K562 (cell line): ENCODE measurements at regions not wholly inside any gene's neighbourhood (a gene's known extent, or its start where the extent isn't known, plus 50 kb on each side); places are given as distances from the start of the nearest gene placed in this dataset.

ENCODE experiments used
- ATAC-seq: fragments of 200-7000 bp; cut with Tn5 transposase; 3 replicates; pipeline ENCODE4 v1.9.1; 2020; ENCODE audit warnings: moderate library complexity
- BruUV-seq: library from RNA; stranded (reverse); fragments of 400-500 nt; replicated peaks from 2 replicates; lab custom pipeline; 2021; lab: Mats Ljungman, UMichigan
- CTCF ChIA-PET: fragments of 300-600 bp; formaldehyde crosslinking; extraction: SDS; loops from one replicate; lab custom pipeline; 2021; ENCODE audit warnings: low intra/inter-chr PET ratio; lab: Yijun Ruan, JAX
- POLR2A ChIA-PET: fragments of 300-600, 350-650 bp; sonication (Branson Sonifier 250); formaldehyde crosslinking; extraction: SDS; loops from one replicate; lab custom pipeline; 2021; ENCODE audit warnings: antibody characterized with exemption, inconsistent platforms; lab: Yijun Ruan, JAX
- DNase-seq, 4 experiments: peaks; one replicate each; pipeline versions ENCODE4 v3.0.0 to v3.0.0-alpha.2; 2011 to 2018; ENCODE audit warnings: low spot score in 3 of 4, mixed read lengths in 3 of 4; ENCODE audit errors: extremely low read depth in 1 of 4
- FAIRE-seq: peaks from 2 replicates; lab custom pipeline; 2011; peaks lifted over from hg19 to GRCh38; lab: Jason Lieb, UNC
- H2AFZ ChIP-seq: 2 replicates; pipeline ENCODE4 v1.6.0; 2011; ENCODE audit warnings: low read depth, low read length, control low read depth, inconsistent platforms
- H3K27ac ChIP-seq: fragments of 200-600 bp; 3 replicates; pipeline ENCODE4 v1.8.0; 2011; ENCODE audit warnings: low read depth, mild to moderate bottlenecking, control low read depth, inconsistent platforms, low read length, moderate library complexity, mixed read lengths; ENCODE audit errors: extremely low read depth
- H3K27me3 ChIP-seq, 2 experiments: fragments of 300-600 bp in 1 of 2; 2 replicates in 1 of 2; 3 replicates in 1 of 2; pipeline versions ENCODE4 v1.6.0 to v1.8.0; 2011; ENCODE audit warnings: inconsistent platforms in 2 of 2, low read length in 2 of 2, mild to moderate bottlenecking in 1 of 2, mixed read lengths in 1 of 2, moderate library complexity in 1 of 2; ENCODE audit not compliant: control insufficient read depth in 2 of 2, insufficient read depth in 2 of 2
- H3K36me3 ChIP-seq: fragments of 300-600 bp; 3 replicates; pipeline ENCODE4 v1.8.0; 2011; ENCODE audit warnings: mild to moderate bottlenecking, low read length, inconsistent platforms; ENCODE audit not compliant: control insufficient read depth, insufficient read depth
- H3K4me1 ChIP-seq, 2 experiments: fragments of 200-600 bp in 1 of 2; replicated peaks in 1 of 2; 2 replicates in 1 of 2; 3 replicates in 1 of 2; pipeline versions ENCODE4 v1.5.1 to v1.8.0; 2011; ENCODE audit warnings: inconsistent platforms in 2 of 2, low read length in 2 of 2, mild to moderate bottlenecking in 1 of 2, mixed read lengths in 1 of 2, moderate library complexity in 1 of 2; ENCODE audit not compliant: control insufficient read depth in 2 of 2, insufficient read depth in 2 of 2
- H3K4me2 ChIP-seq: 2 replicates; pipeline ENCODE4 v1.6.1; 2011; ENCODE audit warnings: low read length, control low read depth, inconsistent platforms, mixed read lengths; ENCODE audit not compliant: insufficient read depth
- H3K4me3 ChIP-seq: fragments of 200-600 bp; sonication (generic), shearing (Covaris generic); 2 replicates; pipeline ENCODE4 v1.5.1; 2016; ENCODE audit warnings: control low read depth, inconsistent platforms
- H3K79me2 ChIP-seq: fragments of 200-600 bp; 3 replicates; pipeline ENCODE4 v1.8.0; 2011; ENCODE audit warnings: low read length, inconsistent platforms; ENCODE audit not compliant: control insufficient read depth, insufficient read depth
- H3K9ac ChIP-seq, 2 experiments: 2 replicates each; pipeline versions ENCODE4 v1.6.0 to v1.6.1; 2011; ENCODE audit warnings: low read depth in 2 of 2, low read length in 2 of 2, control low read depth in 1 of 2, inconsistent platforms in 1 of 2, mild to moderate bottlenecking in 1 of 2, mixed read lengths in 1 of 2; ENCODE audit not compliant: insufficient read depth in 1 of 2
- H3K9me1 ChIP-seq: one replicate; pipeline ENCODE4 v1.6.0; 2011; ENCODE audit warnings: inconsistent platforms, mild to moderate bottlenecking, low read length, moderate library complexity; ENCODE audit not compliant: control insufficient read depth, insufficient read depth
- H3K9me3 ChIP-seq: replicated peaks from 2 replicates; pipeline ENCODE4 v1.5.1; 2011; ENCODE audit warnings: low read depth, low read length, inconsistent platforms; ENCODE audit not compliant: control insufficient read depth, insufficient read depth
- H4K20me1 ChIP-seq: replicated peaks from 2 replicates; pipeline ENCODE4 v1.6.1; 2011; ENCODE audit warnings: low read length, inconsistent platforms, mixed read lengths; ENCODE audit not compliant: control insufficient read depth, insufficient read depth
- FIP1L1 ChIP-seq: fragments of 200-400 bp; formaldehyde crosslinking; IDR thresholded peaks from 2 replicates; pipeline ENCODE4 v1.6.1; 2018; ENCODE audit warnings: mild to moderate bottlenecking, low read depth, low read length; ENCODE audit not compliant: poor library complexity, severe bottlenecking
- IRF2 ChIP-seq: sonication (generic); formaldehyde crosslinking; IDR thresholded peaks from 2 replicates; pipeline ENCODE4 v1.8.1; 2022; ENCODE audit warnings: mild to moderate bottlenecking, missing genetic modification reagents
- MTA2 ChIP-seq: fragments of 450-650 bp; IDR thresholded peaks from 2 replicates; pipeline ENCODE4 v1.6.1; 2016; ENCODE audit warnings: low read depth
- POLR2AphosphoS2 ChIP-seq: IDR thresholded peaks from 2 replicates; pipeline ENCODE4 v1.6.1; 2012; ENCODE audit warnings: low read length, improper control_type of control experiment
- POU5F1 ChIP-seq: fragments of 150-350 bp; IDR thresholded peaks from 2 replicates; pipeline ENCODE4 v1.6.1; 2014; ENCODE audit warnings: borderline replicate concordance, low read length, low read depth, mild to moderate bottlenecking; ENCODE audit not compliant: partially characterized antibody
- PURB ChIP-seq: sonication (generic); formaldehyde crosslinking; IDR thresholded peaks from 2 replicates; pipeline ENCODE4 v1.9.0; 2021; ENCODE audit warnings: low read depth, mild to moderate bottlenecking, missing genetic modification reagents
- STAT6 ChIP-seq: sonication (generic); formaldehyde crosslinking; IDR thresholded peaks from 2 replicates; pipeline ENCODE4 v1.8.1; 2023; ENCODE audit warnings: mild to moderate bottlenecking, missing genetic modification reagents
- TEAD2 ChIP-seq: fragments of 450-650 bp; IDR thresholded peaks from 2 replicates; pipeline ENCODE4 v1.6.1; 2016; ENCODE audit warnings: missing genetic modification characterization, control low read depth, missing compliant biosample characterization
- TFAM ChIP-seq: fragments of 250-450 bp; sonication (Bioruptor Pico); conservative IDR thresholded peaks from 2 replicates; pipeline ENCODE4 v1.5.0; 2021; ENCODE audit warnings: mild to moderate bottlenecking, moderate library complexity
- ZNF280A ChIP-seq: fragments of 450-650 bp; IDR thresholded peaks from 2 replicates; pipeline ENCODE4 v1.6.1; 2018; ENCODE audit warnings: mild to moderate bottlenecking, low read depth; ENCODE audit not compliant: partially characterized antibody
- ZNF311 ChIP-seq: fragments of 250-450 bp; sonication (Bioruptor Pico); IDR thresholded peaks from 2 replicates; pipeline ENCODE4 v1.4.0; 2020; ENCODE audit warnings: mild to moderate bottlenecking, moderate library complexity
- ZNF57 ChIP-seq: fragments of 450-650 bp; formaldehyde crosslinking; IDR thresholded peaks from 2 replicates; pipeline ENCODE4 v1.4.0; 2020; ENCODE audit warnings: mild to moderate bottlenecking, moderate library complexity
- ZNF592 ChIP-seq: fragments of 450-650 bp; IDR thresholded peaks from 2 replicates; pipeline ENCODE4 v1.6.1; 2017; ENCODE audit warnings: antibody characterized with exemption, mild to moderate bottlenecking
- whole genome bisulfite sequencing: fragments of 100-300 bp; shearing (Covaris generic); methylation state at CpG from one replicate; pipeline ENCODE4 v1.1.6; 2016; ENCODE audit warnings: low coverage, mixed read lengths; ENCODE audit not compliant: insufficient coverage; ENCODE audit errors: missing lambda C conversion rate; 5-methylcytosine and 5-hydroxymethylcytosine counted together
- in situ Hi-C: fragments of 300-500 bp; cut with MboI; formaldehyde crosslinking; loops from 4 replicates; pipeline ENCODE4 v1.15.0; 2018; ENCODE audit warnings: inconsistent platforms, mixed read lengths
- intact Hi-C: fragments of 100-400 bp; cut with micrococcal nuclease; formaldehyde crosslinking; loops from 2 replicates; pipeline ENCODE4 v1.14.2; 2022

- WGBS: 0% methylated on average over 6 of the region's 6 CpGs
- Histone ChIP-seq H3K79me2 (no peaks in the 10 kb centered on the region), H3K4me3 (no peak overlapping the region), H3K4me1 (no peaks in the 10 kb centered on the region), H2AFZ (no peak overlapping the region), H3K9ac (no peak overlapping the region), H3K27me3 (no peaks in the 10 kb centered on the region), H3K9me3 (no peaks in the 10 kb centered on the region), H4K20me1 (no peaks in the 10 kb centered on the region), H3K27ac (no peak overlapping the region), H3K4me2 (no peak overlapping the region), H3K9me1 (no peaks in the 10 kb centered on the region), H3K36me3 (no peaks in the 10 kb centered on the region)
- intact Hi-C loops: no loop called here
- FAIRE-seq (no peak), ATAC-seq (no peak), DNase-seq (no peak)
- ChIA-PET CTCF (no interaction called here), POLR2A (no interaction called here)
- in situ Hi-C loops: no loop called here
- no TSS peak for BruUV-seq
- TF ChIP-seq FIP1L1: no peak
- TF ChIP-seq POLR2AphosphoS2: no peak
- TF ChIP-seq ZNF311 (CRISPR knock-in tag): no peak
- no peak for TF ChIP-seq MTA2
- TF ChIP-seq ZNF280A: no peak
- TF ChIP-seq TFAM (CRISPR knock-in tag): no peak
- no peak for TF ChIP-seq POU5F1
- no peak for TF ChIP-seq ZNF592
- TF ChIP-seq ZNF57: no peak
- no peak for TF ChIP-seq STAT6
- no peak for TF ChIP-seq PURB (CRISPR knock-in tag)
- no peak for TF ChIP-seq IRF2 (CRISPR knock-in tag)
- no peak for TF ChIP-seq TEAD2 (tag)
These were observed 359.1 kb upstream of the CXorf51A start for GRCh38 chrX:147173594-147173993.
